ENCODE measurements at regions not wholly inside any gene's neighbourhood (a gene's known extent, or its start where the extent isn't known, plus 50 kb on each side); places are given as distances from the start of the nearest gene placed in this dataset.

GRCh38 chr9:105067895-105068580, 140.1 kb upstream of the ABCA1 start:
- WGBS (ENCODE audit: low lambda C conversion rate), result 84% methylated on average over 3 of the region's 3 CpGs
- H3K79me2 ChIP-seq (ENCODE audit: insufficient read depth), result no peaks in the 10 kb centered on the region
- H3K4me2 ChIP-seq, result no peak overlapping the region
- no peak overlapping the region for H3K27ac ChIP-seq (ENCODE audit: low read depth in 2 of 2, low read length in 1 of 2)
- peaks cover 4% of the 10 kb centered on the region; the same call in 1 of the 2 replicates for H3K9me3 ChIP-seq
- CTCF ChIA-PET, result no interaction called here
- H3K9ac ChIP-seq, result no peak overlapping the region
- H3K4me1 ChIP-seq (ENCODE audit: control insufficient read depth in 1 of 2, insufficient read depth in 2 of 2, low read depth in 1 of 2, low read length in 1 of 2), result peaks cover 14 to 26% of the 10 kb centered on the region in 2 experiments; a peak in 3 of 4 replicates
- no peaks in the 10 kb centered on the region for H3K9me2 ChIP-seq
- TF ChIP-seq MEF2A (IDR thresholded peaks at IDR 0.05; ENCODE audit: borderline replicate concordance, low read depth), result no peak
- TF ChIP-seq RXRA (IDR thresholded peaks at IDR 0.05; ENCODE audit: borderline replicate concordance, low read depth), result no peak
- TF ChIP-seq GABPA (IDR thresholded peaks at IDR 0.05; ENCODE audit: low read depth), result no peak
- TF ChIP-seq MXI1 (IDR thresholded peaks at IDR 0.05; ENCODE audit: low read depth, low read length), result no peak
- TF ChIP-seq NFIC (IDR thresholded peaks at IDR 0.05; ENCODE audit: borderline replicate concordance), result no peak
- no peak for TF ChIP-seq SMC3 (IDR thresholded peaks at IDR 0.05; ENCODE audit: low read depth, low read length)
- H4K20me1 ChIP-seq (ENCODE audit: insufficient read depth), result no peaks in the 10 kb centered on the region
- POLR2A ChIA-PET, result no interaction called here
- no peak overlapping the region for H2AFZ ChIP-seq (ENCODE audit: low read depth)
- DNase-seq, result no peak
- peaks cover 30% of the 10 kb centered on the region for H3F3A ChIP-seq (replicated peaks; ENCODE audit: insufficient read depth)
- no peaks in the 10 kb centered on the region for H3K27me3 ChIP-seq (ENCODE audit: insufficient read depth)
- H3K36me3 ChIP-seq (replicated peaks in 1 of 2; ENCODE audit: control insufficient read depth in 1 of 2, insufficient read depth in 2 of 2, low read length in 1 of 2), result no peaks in the 10 kb centered on the region
- H3K4me3 ChIP-seq (ENCODE audit: low read depth in 2 of 2, low read length in 1 of 2), result no peak overlapping the region

GRCh38 chr9:105069285-105069684, 141.3 kb upstream of the ABCA1 start:
- DNase-seq, result no peak
- H3K36me3 ChIP-seq (replicated peaks in 1 of 2; ENCODE audit: control insufficient read depth in 1 of 2, insufficient read depth in 2 of 2, low read length in 1 of 2), result no peaks in the 10 kb centered on the region
- no peaks in the 10 kb centered on the region for H4K20me1 ChIP-seq (ENCODE audit: insufficient read depth)
- H3K9ac ChIP-seq, result no peak overlapping the region
- no peak overlapping the region for H3K27ac ChIP-seq (ENCODE audit: low read depth in 2 of 2, low read length in 1 of 2)
- H3K79me2 ChIP-seq (ENCODE audit: insufficient read depth), result no peaks in the 10 kb centered on the region
- H2AFZ ChIP-seq (ENCODE audit: low read depth), result no peak overlapping the region
- H3K4me3 ChIP-seq (ENCODE audit: low read depth in 2 of 2, low read length in 1 of 2), result no peak overlapping the region
- H3F3A ChIP-seq (replicated peaks; ENCODE audit: insufficient read depth), result peaks cover 34% of the 10 kb centered on the region
- no peak for TF ChIP-seq FOXJ3 (CRISPR knock-in tag; IDR thresholded peaks at IDR 0.05)
- TF ChIP-seq, protein P1, sequence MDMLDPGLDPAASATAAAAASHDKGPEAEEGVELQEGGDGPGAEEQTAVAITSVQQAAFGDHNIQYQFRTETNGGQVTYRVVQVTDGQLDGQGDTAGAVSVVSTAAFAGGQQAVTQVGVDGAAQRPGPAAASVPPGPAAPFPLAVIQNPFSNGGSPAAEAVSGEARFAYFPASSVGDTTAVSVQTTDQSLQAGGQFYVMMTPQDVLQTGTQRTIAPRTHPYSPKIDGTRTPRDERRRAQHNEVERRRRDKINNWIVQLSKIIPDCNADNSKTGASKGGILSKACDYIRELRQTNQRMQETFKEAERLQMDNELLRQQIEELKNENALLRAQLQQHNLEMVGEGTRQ (IDR thresholded peaks at IDR 0.05; ENCODE audit: borderline replicate concordance, low read depth, low read length), result no peak
- TF ChIP-seq RXRA (IDR thresholded peaks at IDR 0.05; ENCODE audit: borderline replicate concordance, low read depth), result no peak
- no peak for TF ChIP-seq POLR2AphosphoS5 (IDR thresholded peaks at IDR 0.05; ENCODE audit: low read depth, low read length)
- TF ChIP-seq PBX3 (IDR thresholded peaks at IDR 0.05), result no peak
- no peak for TF ChIP-seq MEF2A (IDR thresholded peaks at IDR 0.05; ENCODE audit: borderline replicate concordance, low read depth)
- TF ChIP-seq JUND (IDR thresholded peaks at IDR 0.05), result no peak
- no peak for TF ChIP-seq RFX5 (IDR thresholded peaks at IDR 0.05; ENCODE audit: low read length)
- no peak for TF ChIP-seq TEAD4 (IDR thresholded peaks at IDR 0.05; ENCODE audit: borderline replicate concordance, insufficient read depth)
- TF ChIP-seq YY1 (IDR thresholded peaks at IDR 0.05; ENCODE audit: low read depth), result no peak
- no peak for TF ChIP-seq GABPA (IDR thresholded peaks at IDR 0.05; ENCODE audit: low read depth)
- no peak for TF ChIP-seq EZH2phosphoT487 (IDR thresholded peaks at IDR 0.05; ENCODE audit: borderline replicate concordance, low read depth)
- TF ChIP-seq IRF3 (IDR thresholded peaks at IDR 0.05; ENCODE audit: low read depth, low read length), result no peak
- TF ChIP-seq, protein P2, sequence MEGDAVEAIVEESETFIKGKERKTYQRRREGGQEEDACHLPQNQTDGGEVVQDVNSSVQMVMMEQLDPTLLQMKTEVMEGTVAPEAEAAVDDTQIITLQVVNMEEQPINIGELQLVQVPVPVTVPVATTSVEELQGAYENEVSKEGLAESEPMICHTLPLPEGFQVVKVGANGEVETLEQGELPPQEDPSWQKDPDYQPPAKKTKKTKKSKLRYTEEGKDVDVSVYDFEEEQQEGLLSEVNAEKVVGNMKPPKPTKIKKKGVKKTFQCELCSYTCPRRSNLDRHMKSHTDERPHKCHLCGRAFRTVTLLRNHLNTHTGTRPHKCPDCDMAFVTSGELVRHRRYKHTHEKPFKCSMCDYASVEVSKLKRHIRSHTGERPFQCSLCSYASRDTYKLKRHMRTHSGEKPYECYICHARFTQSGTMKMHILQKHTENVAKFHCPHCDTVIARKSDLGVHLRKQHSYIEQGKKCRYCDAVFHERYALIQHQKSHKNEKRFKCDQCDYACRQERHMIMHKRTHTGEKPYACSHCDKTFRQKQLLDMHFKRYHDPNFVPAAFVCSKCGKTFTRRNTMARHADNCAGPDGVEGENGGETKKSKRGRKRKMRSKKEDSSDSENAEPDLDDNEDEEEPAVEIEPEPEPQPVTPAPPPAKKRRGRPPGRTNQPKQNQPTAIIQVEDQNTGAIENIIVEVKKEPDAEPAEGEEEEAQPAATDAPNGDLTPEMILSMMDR (IDR thresholded peaks at IDR 0.05), result no peak
- no peak for TF ChIP-seq TAF1 (IDR thresholded peaks at IDR 0.05; ENCODE audit: borderline replicate concordance, low read depth, low read length)
- no peak for TF ChIP-seq ELF1 (IDR thresholded peaks at IDR 0.05)
- no peak for TF ChIP-seq GATA2 (CRISPR knock-in tag; IDR thresholded peaks at IDR 0.05)
- no peak for TF ChIP-seq FOXM1 (IDR thresholded peaks at IDR 0.05; ENCODE audit: low read depth)
- no peak for TF ChIP-seq TCF12 (IDR thresholded peaks at IDR 0.05)
- no peaks in the 10 kb centered on the region for H3K9me2 ChIP-seq
- H3K27me3 ChIP-seq (ENCODE audit: insufficient read depth), result no peaks in the 10 kb centered on the region
- ChIA-PET CTCF (no interaction called here), POLR2A (no interaction called here)
- no peak overlapping the region for H3K4me2 ChIP-seq
- peaks cover 8 to 16% of the 10 kb centered on the region in 2 experiments; a peak in 3 of 4 replicates for H3K4me1 ChIP-seq (ENCODE audit: control insufficient read depth in 1 of 2, insufficient read depth in 2 of 2, low read depth in 1 of 2, low read length in 1 of 2)
- WGBS (ENCODE audit: low lambda C conversion rate), result 94% methylated on average over 5 of the region's 5 CpGs
- H3K9me3 ChIP-seq, result peaks cover 4% of the 10 kb centered on the region; the same call in 1 of the 2 replicates
